K562 (cell line): ENCODE measurements at regions not wholly inside any gene's neighbourhood (a gene's known extent, or its start where the extent isn't known, plus 50 kb on each side); places are given as distances from the start of the nearest gene placed in this dataset.

Experiments
- ATF6 ChIP-seq: sonication (generic); formaldehyde crosslinking; IDR thresholded peaks from 2 replicates; pipeline ENCODE4 v1.4.0; 2020; ENCODE audit warnings: mild to moderate bottlenecking, missing genetic modification reagents
- CEBPZ ChIP-seq: fragments of 150-350 bp; IDR thresholded peaks from 2 replicates; pipeline ENCODE4 v1.6.1; 2014; ENCODE audit warnings: low read depth, mild to moderate bottlenecking, low read length, borderline replicate concordance
- E4F1 ChIP-seq: fragments of 250-450 bp; sonication (Bioruptor Pico); IDR thresholded peaks from 2 replicates; pipeline ENCODE4 v1.5.0; 2021; ENCODE audit warnings: mild to moderate bottlenecking, borderline replicate concordance
- GATA2 ChIP-seq: sonication (generic); formaldehyde crosslinking; IDR thresholded peaks from 2 replicates; pipeline ENCODE4 v1.4.0; 2020; ENCODE audit warnings: mild to moderate bottlenecking, missing genetic modification reagents
- NFE2L1 ChIP-seq: fragments of 450-650 bp; IDR thresholded peaks from 2 replicates; pipeline ENCODE4 v1.6.1; 2016; ENCODE audit warnings: missing genetic modification characterization, low read depth, mild to moderate bottlenecking, missing compliant biosample characterization, moderate library complexity, borderline replicate concordance
- SMARCB1 ChIP-seq: IDR thresholded peaks from 2 replicates; pipeline ENCODE4 v1.6.1; 2011; ENCODE audit warnings: improper control_type of control experiment, low read depth; ENCODE audit not compliant: insufficient read length
- STAT5B ChIP-seq: fragments of 250-450 bp; sonication (Bioruptor Pico); IDR thresholded peaks from 2 replicates; pipeline ENCODE4 v1.8.0; 2021; ENCODE audit warnings: mild to moderate bottlenecking, inconsistent platforms
- TBP ChIP-seq: optimal IDR thresholded peaks from 2 replicates; pipeline ENCODE3; 2011; ENCODE audit warnings: low read depth, low read length, improper control_type of control experiment
- TFAM ChIP-seq: fragments of 250-450 bp; sonication (Bioruptor Pico); conservative IDR thresholded peaks from 2 replicates; pipeline ENCODE4 v1.5.0; 2021; ENCODE audit warnings: mild to moderate bottlenecking, moderate library complexity
- ZNF263 ChIP-seq: sonication (generic); formaldehyde crosslinking; IDR thresholded peaks from 2 replicates; pipeline ENCODE4 v1.8.0; 2022; ENCODE audit warnings: mild to moderate bottlenecking, missing genetic modification reagents, borderline replicate concordance
- ZNF707 ChIP-seq: fragments of 250-450 bp; sonication (Bioruptor Pico); conservative IDR thresholded peaks from 2 replicates; pipeline ENCODE4 v1.8.0; 2022; ENCODE audit warnings: inconsistent platforms, mild to moderate bottlenecking, moderate library complexity

- TF ChIP-seq CEBPZ = no peak
- TF ChIP-seq ZNF263 (CRISPR knock-in tag) = no peak
- no peak for TF ChIP-seq TFAM (CRISPR knock-in tag)
- TF ChIP-seq STAT5B (CRISPR knock-in tag) = no peak
- no peak for TF ChIP-seq TBP
- TF ChIP-seq ATF6 (CRISPR knock-in tag) = no peak
- TF ChIP-seq GATA2 (CRISPR knock-in tag) = no peak
- no peak for TF ChIP-seq SMARCB1
- no peak for TF ChIP-seq ZNF707 (CRISPR knock-in tag)
- no peak for TF ChIP-seq E4F1 (CRISPR knock-in tag)
- TF ChIP-seq NFE2L1 = no peak
These were observed 119.2 kb downstream of the FGF18 start (continued) for GRCh38 chr5:171538681-171539080.
